NCI-H1930 (cell line): ENCODE measurements at regions not wholly inside any gene's neighbourhood (a gene's known extent, or its start where the extent isn't known, plus 50 kb on each side); places are given as distances from the start of the nearest gene placed in this dataset.
"Not testable (repeated sequence)": the region's sequence is repeated elsewhere in the genome, so short reads cannot be mapped to it uniquely, and the experiment has no call there.

ENCODE experiments used
- DNase-seq, 2 experiments: peaks; one replicate each; lab custom pipeline; 2025; lab: John Stamatoyannopoulos, UW

GRCh38 chr12:31820832-31821231, 92.0 kb upstream of the AMN1 start:
- no peak for DNase-seq

- no peak for DNase-seq
These were observed 90.6 kb upstream of the AMN1 start for GRCh38 chr12:31819427-31819826.

GRCh38 chr12:31818623-31819268, 89.9 kb upstream of the AMN1 start:
- no peak for DNase-seq

- no peak for DNase-seq
These were observed 88.3 kb upstream of the AMN1 start for GRCh38 chr12:31817120-31817519.

GRCh38 chr12:31815096-31815495, 86.3 kb upstream of the AMN1 start:
- no peak for DNase-seq

GRCh38 chr12:31813305-31813704, 84.5 kb upstream of the AMN1 start:
- peak in 1 of 2 experiments; percentile 21 for DNase-seq

- no peak for DNase-seq
These were observed 78.9 kb upstream of the AMN1 start for GRCh38 chr12:31807773-31808097.

GRCh38 chr12:31807081-31807772, 78.4 kb upstream of the AMN1 start:
- not testable (repeated sequence) for DNase-seq

GRCh38 chr12:31805681-31806080, 76.9 kb upstream of the AMN1 start:
- DNase-seq: not testable (repeated sequence)

GRCh38 chr12:31804707-31805106, 75.9 kb upstream of the AMN1 start:
- not testable (repeated sequence) for DNase-seq

- DNase-seq: no peak
These were observed 75.3 kb upstream of the AMN1 start for GRCh38 chr12:31804185-31804504.

GRCh38 chr12:31803306-31804184, 74.7 kb upstream of the AMN1 start:
- no peak for DNase-seq

GRCh38 chr12:31801872-31802271, 73.1 kb upstream of the AMN1 start:
- DNase-seq: no peak

GRCh38 chr12:31797230-31797872, 68.5 kb upstream of the AMN1 start:
- DNase-seq: no peak

- DNase-seq: no peak
These were observed 67.6 kb upstream of the AMN1 start for GRCh38 chr12:31796270-31796951.

- DNase-seq: no peak
These were observed 65.9 kb upstream of the AMN1 start for GRCh38 chr12:31794745-31795144.

GRCh38 chr12:31791265-31791664, 62.4 kb upstream of the AMN1 start:
- DNase-seq: not testable (repeated sequence)

- no peak for DNase-seq
These were observed 61.9 kb upstream of the AMN1 start for GRCh38 chr12:31790759-31791158.

GRCh38 chr12:31785318-31785717, 56.5 kb upstream of the AMN1 start:
- no peak for DNase-seq

- no peak for DNase-seq
These were observed 55.3 kb upstream of the AMN1 start for GRCh38 chr12:31783996-31784645.

- no peak for DNase-seq
These were observed 54.7 kb upstream of the AMN1 start for GRCh38 chr12:31783556-31783955.
